Stimulated activated CD4-positive, alpha-beta T cell treated with anti-CD3 and anti-CD28 coated beads, Interleukin-1b, Interleukin-23, amount 100 ng/mL, for 48 hours (primary cell): ENCODE measurements at regions not wholly inside any gene's neighbourhood (a gene's known extent, or its start where the extent isn't known, plus 50 kb on each side); places are given as distances from the start of the nearest gene placed in this dataset.

ENCODE experiments used
- DNase-seq: peaks from one replicate; pipeline ENCODE4 v3.0.0-alpha.2; 2020

DNA sequence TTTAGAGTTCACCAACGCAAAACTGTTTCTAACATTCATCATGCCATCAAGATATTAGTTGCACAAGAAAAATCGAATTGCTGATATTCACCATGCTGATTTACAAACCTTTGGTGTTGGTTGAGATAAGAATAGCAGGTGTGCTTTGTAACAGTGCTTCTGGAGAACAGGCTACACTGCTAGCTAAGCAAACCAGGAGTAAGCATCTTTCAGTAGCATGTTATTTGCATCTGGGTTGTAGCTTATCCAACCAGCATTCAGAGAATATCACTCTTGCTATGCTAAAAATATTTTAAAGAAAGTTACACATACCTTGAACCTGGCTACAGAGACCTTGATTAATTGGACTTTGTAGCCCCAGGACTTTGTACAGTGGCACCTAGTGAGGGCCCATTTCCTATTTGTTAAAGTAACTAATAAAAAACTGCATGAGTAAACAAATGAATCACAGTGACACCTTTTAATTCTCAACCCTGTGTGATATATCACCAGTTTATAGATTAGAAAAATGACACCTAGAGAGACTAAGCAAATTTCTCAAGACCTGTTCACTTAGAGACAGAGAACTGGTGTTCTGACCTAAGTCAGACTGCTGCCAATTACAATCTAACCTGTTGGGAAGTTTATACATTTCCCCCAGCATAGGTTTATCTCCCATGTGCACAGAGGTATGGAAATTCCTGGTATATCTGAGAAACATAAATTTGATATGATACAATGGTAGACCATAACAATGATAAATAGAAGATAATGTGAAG is 435.5 kb upstream of the TGFBR2 start:
- DNase-seq = no peak

- no peak for DNase-seq
These were observed 432.0 kb upstream of the TGFBR2 start for GRCh38 chr3:30174357-30174756.

DNA sequence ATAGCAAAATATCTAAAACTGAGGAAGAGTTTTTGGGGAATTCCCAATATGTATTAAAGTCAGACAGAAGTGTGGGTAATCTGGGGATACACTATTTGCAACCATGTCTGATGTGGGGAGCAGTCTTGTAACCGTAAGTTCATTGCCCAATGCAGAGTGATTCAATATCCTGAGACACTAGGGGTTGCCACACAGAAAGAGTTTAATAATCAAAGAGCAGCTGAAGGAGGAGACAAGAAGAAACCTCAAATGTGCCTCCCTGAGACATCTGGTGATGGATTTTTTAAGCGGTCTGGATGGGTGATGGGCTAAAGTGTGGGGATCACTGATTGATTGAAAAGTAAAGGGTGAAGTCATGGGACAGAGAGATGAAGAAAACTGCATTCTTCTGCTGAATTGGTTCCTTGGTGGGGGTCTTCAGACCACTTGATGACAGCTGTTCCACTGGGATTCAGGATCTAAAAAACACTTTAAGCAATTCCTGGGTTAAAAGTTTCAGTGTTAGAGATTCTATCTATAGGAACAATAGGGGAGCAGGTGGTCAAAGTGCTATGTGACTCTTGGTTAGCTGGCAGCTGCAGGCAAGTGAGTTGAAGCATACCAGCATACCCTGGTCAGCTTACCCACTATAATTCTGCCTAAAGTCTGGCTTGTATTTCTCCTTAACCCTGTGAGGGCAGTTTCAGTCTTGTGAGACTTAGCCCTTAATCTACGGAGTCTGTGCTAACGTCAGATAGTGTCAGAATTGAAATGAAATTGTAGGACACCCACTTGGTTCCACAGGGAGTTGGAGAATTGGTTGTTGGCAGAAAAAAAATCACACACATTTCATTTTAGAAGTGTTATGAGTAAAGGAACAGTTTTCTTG is 425.9 kb upstream of the TGFBR2 start:
- DNase-seq = no peak

- DNase-seq = no peak
These were observed 425.3 kb upstream of the TGFBR2 start for GRCh38 chr3:30181178-30181465.

DNA sequence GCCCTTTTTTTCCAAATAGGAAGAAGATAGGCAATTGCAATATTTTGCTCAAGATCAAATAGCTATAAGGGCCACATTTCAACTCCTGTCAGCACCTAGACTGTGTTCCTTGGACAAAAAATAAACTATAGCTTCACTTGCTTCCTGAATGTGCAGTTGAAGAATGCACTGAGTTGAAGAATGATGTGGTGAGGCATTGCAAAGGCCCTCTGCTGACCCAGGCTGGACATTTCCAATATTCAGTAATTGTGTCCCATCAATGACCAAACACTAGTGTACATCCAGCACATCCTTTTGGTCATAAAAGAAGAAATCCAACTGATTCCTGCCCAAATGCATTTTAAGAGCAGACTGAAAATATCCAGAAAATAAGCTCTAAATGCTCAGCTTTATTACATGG is 424.8 kb upstream of the TGFBR2 start:
- DNase-seq = no peak

DNA sequence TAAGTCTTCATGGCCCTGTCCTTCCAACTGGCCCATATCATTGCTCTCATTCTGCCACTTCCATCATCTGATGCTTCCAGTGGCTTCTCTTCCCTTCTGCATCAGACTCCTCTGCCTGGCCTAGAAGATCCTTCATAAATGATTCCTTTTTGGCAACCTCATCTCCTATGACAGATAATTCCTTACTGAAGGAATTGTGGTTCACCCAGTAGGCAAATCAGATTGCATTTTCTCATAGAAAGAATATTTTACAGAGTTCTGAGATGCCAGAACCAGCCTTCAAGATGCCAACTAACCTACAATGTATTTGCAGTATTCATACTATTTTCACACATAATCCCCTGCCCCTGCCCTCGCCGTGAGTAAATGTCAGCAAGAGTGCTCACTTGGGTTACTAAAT is 423.0 kb upstream of the TGFBR2 start:
- no peak for DNase-seq

DNA sequence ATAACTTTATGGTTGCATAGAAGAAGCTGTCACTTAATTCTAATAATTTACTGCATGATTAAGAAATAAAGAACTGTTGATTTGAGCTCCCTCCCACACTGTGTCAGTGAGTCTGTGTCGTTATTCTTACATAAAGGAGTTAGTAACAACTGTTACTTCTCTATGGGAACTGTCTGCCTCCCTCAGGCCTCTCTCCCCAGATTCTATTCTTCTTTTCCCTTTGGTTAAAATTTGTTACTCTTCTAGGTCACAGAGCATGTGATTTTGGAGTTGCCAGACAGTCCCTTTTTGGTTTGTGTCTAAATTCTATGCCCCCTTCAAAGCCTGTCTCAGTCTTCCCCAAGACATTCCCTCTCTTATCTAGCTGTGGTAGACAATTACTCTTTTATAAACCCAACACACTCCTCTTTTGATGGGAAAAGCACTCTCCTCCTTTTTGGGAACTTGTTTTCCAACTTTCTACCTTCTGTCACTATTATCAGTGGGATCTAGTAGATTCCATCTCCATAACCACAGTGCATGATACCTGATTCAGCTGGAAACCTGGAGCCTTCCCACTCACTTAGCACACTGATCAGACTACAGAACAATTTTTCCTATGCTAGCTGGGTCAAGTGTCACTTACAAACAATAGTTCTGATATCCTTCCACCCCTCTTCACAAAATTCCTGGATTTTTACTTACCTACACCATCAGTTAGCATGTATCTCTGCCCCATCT is 422.1 kb upstream of the TGFBR2 start:
- no peak for DNase-seq

- no peak for DNase-seq
These were observed 420.5 kb upstream of the TGFBR2 start for GRCh38 chr3:30185872-30186271.

GRCh38 chr3:30186741-30187219 is 419.6 kb upstream of the TGFBR2 start:
- no peak for DNase-seq

GRCh38 chr3:30187366-30187765 is 419.0 kb upstream of the TGFBR2 start:
- DNase-seq = no peak

DNA sequence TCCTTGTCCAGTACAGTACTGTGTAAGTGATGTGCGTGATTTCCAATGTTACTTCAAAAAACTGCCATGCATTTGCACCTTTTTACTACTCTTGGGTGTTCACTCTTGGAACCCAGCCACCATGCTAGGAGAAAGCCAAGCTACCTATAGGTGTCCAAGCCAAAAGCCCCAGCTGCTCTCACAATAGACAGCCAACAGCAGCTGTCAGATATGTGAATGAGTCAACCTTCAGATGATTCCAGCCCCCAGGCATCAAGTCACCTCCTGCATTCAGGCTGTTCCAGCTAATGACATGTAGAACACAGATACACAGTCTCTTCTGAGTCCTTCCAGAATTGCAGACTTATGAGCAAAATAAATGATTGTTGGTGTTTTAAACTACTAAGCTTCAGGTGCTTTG is 417.7 kb upstream of the TGFBR2 start:
- DNase-seq = no peak

DNA sequence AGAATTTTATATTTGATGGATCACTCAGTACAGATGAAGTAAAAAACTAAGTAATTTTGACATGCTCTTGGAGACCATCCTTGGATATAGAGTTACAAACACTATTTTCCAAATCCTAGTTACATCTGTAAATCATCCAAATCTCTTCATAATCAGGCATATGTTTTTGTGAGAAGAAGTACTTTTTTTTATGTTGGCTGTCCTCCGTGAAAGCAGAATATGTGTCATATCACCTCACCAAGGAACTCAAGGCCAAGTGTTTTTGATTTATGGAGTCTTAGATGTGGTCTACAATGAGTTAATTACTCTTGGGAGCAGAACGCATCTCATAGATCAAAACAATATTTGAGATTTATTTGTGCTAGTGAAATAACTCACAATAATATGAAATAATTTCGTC is 416.5 kb upstream of the TGFBR2 start:
- no peak for DNase-seq

DNA sequence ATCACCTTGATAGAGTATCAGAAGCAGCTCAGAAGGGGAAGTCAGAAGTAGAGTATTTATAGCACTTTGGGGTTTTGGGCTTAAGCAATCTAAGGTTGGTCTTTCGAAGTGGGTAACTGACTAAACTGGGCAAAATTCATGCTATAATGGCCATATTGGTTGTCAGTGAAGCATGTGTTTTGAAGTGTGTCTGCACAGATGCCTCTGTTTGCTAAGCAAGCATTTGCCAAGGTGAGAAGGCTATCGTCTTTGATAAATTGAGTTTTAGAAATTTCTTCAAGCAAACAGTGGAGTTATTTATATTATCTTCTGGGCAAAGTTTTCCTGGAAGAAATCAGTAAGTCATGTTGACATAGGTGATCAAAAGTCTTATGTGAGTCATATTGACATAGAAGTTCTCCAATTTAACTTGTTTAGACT is 412.8 kb upstream of the TGFBR2 start:
- no peak for DNase-seq

DNA sequence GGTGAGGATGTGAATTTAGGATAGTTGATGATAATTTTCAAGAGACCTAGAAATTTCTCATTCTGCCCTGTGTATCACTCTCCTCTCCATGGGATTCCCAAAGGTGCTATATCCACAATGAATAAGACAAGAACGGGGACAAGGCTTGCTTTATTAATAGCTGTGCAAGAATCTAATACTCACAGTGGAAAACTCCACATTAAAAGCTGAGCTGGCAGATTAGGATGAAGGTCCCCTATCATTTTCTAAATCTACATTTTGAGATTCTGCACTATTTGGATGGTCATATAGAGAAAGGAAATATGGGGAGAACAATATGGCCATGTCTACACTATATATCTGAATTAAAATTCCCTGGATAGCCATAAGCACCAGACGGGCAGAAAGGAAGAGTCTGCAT is 411.0 kb upstream of the TGFBR2 start:
- no peak for DNase-seq

GRCh38 chr3:30198162-30198561 is 408.2 kb upstream of the TGFBR2 start:
- DNase-seq = no peak

DNA sequence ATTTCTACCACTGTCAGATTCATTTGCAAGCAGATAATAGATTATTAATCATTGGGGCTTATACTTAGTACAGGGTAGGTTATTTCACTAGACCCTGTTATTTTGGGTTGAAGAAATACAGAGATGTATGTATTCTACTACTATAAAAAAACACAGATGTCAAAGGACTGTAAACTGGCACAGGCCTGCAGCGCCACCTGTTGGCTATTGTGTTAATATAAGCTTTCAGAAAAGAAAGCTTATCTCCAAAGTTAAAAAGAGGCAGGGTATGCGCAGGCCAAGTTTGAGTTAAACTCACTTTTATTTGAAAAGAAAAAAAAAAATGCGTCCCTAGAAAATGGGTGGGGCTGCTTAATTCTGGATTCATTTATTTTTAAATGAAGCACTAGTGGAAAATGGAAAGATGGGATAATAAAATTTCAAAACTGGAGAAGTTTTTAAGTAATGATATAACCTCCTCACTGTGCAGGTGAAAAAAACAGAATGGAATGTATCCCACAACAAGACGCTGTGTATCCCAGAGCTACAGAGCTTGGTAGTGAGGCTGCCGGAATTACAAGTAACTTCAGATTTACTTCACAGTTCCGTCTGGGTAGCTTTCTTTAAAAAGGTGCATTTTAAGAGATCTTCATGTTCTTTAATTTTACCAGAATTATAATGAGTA is 407.2 kb upstream of the TGFBR2 start:
- DNase-seq = peak; percentile 58

GRCh38 chr3:30199855-30200254 is 406.5 kb upstream of the TGFBR2 start:
- no peak for DNase-seq

GRCh38 chr3:30201715-30202114 is 404.7 kb upstream of the TGFBR2 start:
- DNase-seq = no peak

DNA sequence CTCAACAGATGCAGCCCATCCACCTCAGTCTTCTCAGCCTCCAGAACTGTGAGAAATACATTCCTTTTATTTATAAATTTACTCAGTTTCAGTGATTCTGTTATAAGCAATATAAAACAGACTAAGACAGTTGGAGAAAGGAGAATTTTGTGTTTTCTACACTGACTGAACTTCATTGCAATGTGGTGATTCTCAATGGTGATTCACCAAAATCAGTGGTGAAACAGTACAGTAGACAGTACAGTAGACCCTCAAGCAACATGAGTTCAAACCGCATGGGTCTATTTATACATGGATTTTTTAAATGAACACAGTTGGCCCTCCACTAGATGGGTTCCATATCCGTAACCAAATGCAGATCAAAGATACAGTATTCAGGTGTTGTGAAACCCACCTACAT is 403.1 kb upstream of the TGFBR2 start:
- DNase-seq = no peak

GRCh38 chr3:30204126-30204525 is 402.3 kb upstream of the TGFBR2 start:
- no peak for DNase-seq

GRCh38 chr3:30206051-30206450 is 400.4 kb upstream of the TGFBR2 start:
- no peak for DNase-seq

GRCh38 chr3:30221619-30222018 is 384.8 kb upstream of the TGFBR2 start:
- no peak for DNase-seq

DNA sequence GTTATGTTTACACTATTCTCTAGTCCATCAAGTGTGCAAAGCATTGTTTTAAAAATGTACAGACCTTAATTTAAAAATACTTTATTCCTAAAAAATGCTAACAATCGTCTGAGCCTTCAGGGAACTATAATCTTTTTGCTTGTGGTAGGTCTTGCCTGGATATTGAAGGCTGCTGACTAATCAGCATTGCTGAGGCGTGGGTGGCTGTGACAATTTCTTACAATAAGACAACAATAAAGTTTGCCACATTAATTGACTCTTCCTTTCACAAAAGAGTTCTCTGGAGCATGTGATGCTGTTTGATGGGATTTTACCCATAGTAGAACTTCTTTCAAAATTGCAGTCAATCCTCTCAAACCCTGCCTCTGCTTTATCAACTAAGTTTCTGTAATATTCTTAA is 384.0 kb upstream of the TGFBR2 start:
- DNase-seq = no peak
